Neural progenitor cell (in vitro differentiated cells): ENCODE measurements at regions not wholly inside any gene's neighbourhood (a gene's known extent, or its start where the extent isn't known, plus 50 kb on each side); places are given as distances from the start of the nearest gene placed in this dataset.

ENCODE experiments used
- DNase-seq: peaks from one replicate; pipeline ENCODE4 v3.0.0-alpha.2; 2016; ENCODE audit warnings: low spot score
- H2AFZ ChIP-seq: fragments of 200-600 bp; sonication (generic); replicated peaks from 2 replicates; pipeline ENCODE4 v1.6.1; 2016; ENCODE audit warnings: antibody characterized with exemption
- H3F3A ChIP-seq: fragments of 200-600 bp; sonication (generic); 2 replicates; pipeline ENCODE4 v1.6.1; 2016; ENCODE audit warnings: antibody characterized with exemption, low read depth
- H3K27ac ChIP-seq: fragments of 200-600 bp; sonication (generic); 2 replicates; pipeline ENCODE4 v1.5.1; 2016; ENCODE audit warnings: mild to moderate bottlenecking
- H3K27me3 ChIP-seq: fragments of 200-600 bp; sonication (generic); 2 replicates; pipeline ENCODE4 v1.6.1; 2016; ENCODE audit warnings: mild to moderate bottlenecking, moderate library complexity
- H3K36me3 ChIP-seq: fragments of 200-600 bp; sonication (generic); 2 replicates; pipeline ENCODE4 v1.5.1; 2016
- H3K4me1 ChIP-seq: fragments of 200-600 bp; sonication (generic); 2 replicates; pipeline ENCODE4 v1.6.1; 2016; ENCODE audit warnings: mixed run types
- H3K4me2 ChIP-seq: fragments of 200-600 bp; sonication (generic); 2 replicates; pipeline ENCODE4 v1.6.1; 2016
- H3K4me3 ChIP-seq: fragments of 200-600 bp; sonication (generic); 2 replicates; pipeline ENCODE4 v1.5.1; 2016
- H3K79me2 ChIP-seq: fragments of 200-600 bp; sonication (generic); 2 replicates; pipeline ENCODE4 v1.6.1; 2016; ENCODE audit warnings: low read depth
- H3K9ac ChIP-seq: fragments of 200-600 bp; sonication (generic); 2 replicates; pipeline ENCODE4 v1.6.1; 2016
- H3K9me3 ChIP-seq: fragments of 200-600 bp; sonication (generic); 2 replicates; pipeline ENCODE4 v1.5.1; 2016; ENCODE audit warnings: low read depth
- H4K20me1 ChIP-seq: fragments of 200-600 bp; sonication (generic); 2 replicates; pipeline ENCODE4 v1.6.1; 2016; ENCODE audit warnings: low read depth
- H3K27ac Mint-ChIP-seq: 3 replicates; pipeline ENCODE4 v1.8.0; 2021; ENCODE audit warnings: mixed read lengths
- H3K27me3 Mint-ChIP-seq: 2 replicates; pipeline ENCODE4 v1.8.0; 2022; ENCODE audit warnings: low read depth, mild to moderate bottlenecking, inconsistent platforms, moderate library complexity, mixed read lengths; ENCODE audit not compliant: insufficient read depth
- H3K36me3 Mint-ChIP-seq: 3 replicates; pipeline ENCODE4 v1.8.0; 2021; ENCODE audit warnings: mixed read lengths
- H3K4me1 Mint-ChIP-seq: 3 replicates; pipeline ENCODE4 v1.8.0; 2021; ENCODE audit warnings: mixed read lengths
- H3K4me3 Mint-ChIP-seq: 3 replicates; pipeline ENCODE4 v1.8.0; 2021; ENCODE audit warnings: mild to moderate bottlenecking, moderate library complexity, mixed read lengths
- H3K9me3 Mint-ChIP-seq: 3 replicates; pipeline ENCODE4 v1.8.0; 2020; ENCODE audit warnings: mixed read lengths
- EZH2 ChIP-seq: fragments of 200-600 bp; sonication (generic); IDR thresholded peaks from 2 replicates; pipeline ENCODE4 v1.6.1; 2017; ENCODE audit warnings: antibody characterized with exemption, mild to moderate bottlenecking, moderate library complexity
- EZH2phosphoT487 ChIP-seq: fragments of 200-600 bp; sonication (generic); IDR thresholded peaks from 2 replicates; pipeline ENCODE4 v1.6.1; 2017; ENCODE audit warnings: antibody characterized with exemption
- TF ChIP-seq, protein P1 (sequence below): fragments of 200-600 bp; sonication (generic); IDR thresholded peaks from 2 replicates; pipeline ENCODE4 v1.5.1; 2017; ENCODE audit warnings: antibody characterized with exemption, mild to moderate bottlenecking

GRCh38 chr2:236657801-236658200 is 88.2 kb downstream of the ACKR3 start:
- TF ChIP-seq, protein P1, sequence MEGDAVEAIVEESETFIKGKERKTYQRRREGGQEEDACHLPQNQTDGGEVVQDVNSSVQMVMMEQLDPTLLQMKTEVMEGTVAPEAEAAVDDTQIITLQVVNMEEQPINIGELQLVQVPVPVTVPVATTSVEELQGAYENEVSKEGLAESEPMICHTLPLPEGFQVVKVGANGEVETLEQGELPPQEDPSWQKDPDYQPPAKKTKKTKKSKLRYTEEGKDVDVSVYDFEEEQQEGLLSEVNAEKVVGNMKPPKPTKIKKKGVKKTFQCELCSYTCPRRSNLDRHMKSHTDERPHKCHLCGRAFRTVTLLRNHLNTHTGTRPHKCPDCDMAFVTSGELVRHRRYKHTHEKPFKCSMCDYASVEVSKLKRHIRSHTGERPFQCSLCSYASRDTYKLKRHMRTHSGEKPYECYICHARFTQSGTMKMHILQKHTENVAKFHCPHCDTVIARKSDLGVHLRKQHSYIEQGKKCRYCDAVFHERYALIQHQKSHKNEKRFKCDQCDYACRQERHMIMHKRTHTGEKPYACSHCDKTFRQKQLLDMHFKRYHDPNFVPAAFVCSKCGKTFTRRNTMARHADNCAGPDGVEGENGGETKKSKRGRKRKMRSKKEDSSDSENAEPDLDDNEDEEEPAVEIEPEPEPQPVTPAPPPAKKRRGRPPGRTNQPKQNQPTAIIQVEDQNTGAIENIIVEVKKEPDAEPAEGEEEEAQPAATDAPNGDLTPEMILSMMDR, result no peak
- TF ChIP-seq EZH2phosphoT487 (no peak), EZH2 (no peak)
- Histone ChIP-seq H3K4me3 (no peak overlapping the region), H3K4me2 (no peak overlapping the region), H2AFZ (no peak overlapping the region), H3F3A (peaks cover 12% of the 10 kb centered on the region), H3K9me3 (no peaks in the 10 kb centered on the region), H3K79me2 (no peaks in the 10 kb centered on the region), H4K20me1 (no peaks in the 10 kb centered on the region), H3K36me3 (no peaks in the 10 kb centered on the region), H3K4me1 (peaks cover 26% of the 10 kb centered on the region), H3K9ac (no peak overlapping the region), H3K27ac (no peak overlapping the region), H3K27me3 (no peaks in the 10 kb centered on the region)
- no peak for DNase-seq
- no peaks in the 10 kb centered on the region for H3K36me3 Mint-ChIP-seq
- no peaks in the 10 kb centered on the region for H3K9me3 Mint-ChIP-seq
- H3K4me1 Mint-ChIP-seq, result peaks cover 35% of the 10 kb centered on the region
- H3K4me3 Mint-ChIP-seq, result no peak overlapping the region
- no peak overlapping the region for H3K27ac Mint-ChIP-seq
- H3K27me3 Mint-ChIP-seq, result peaks cover 2% of the 10 kb centered on the region

GRCh38 chr2:236658974-236659757 is 89.5 kb downstream of the ACKR3 start:
- TF ChIP-seq, protein P1, result no peak
- TF ChIP-seq EZH2, result no peak
- TF ChIP-seq EZH2phosphoT487, result no peak
- no peak overlapping the region for H3K4me3 ChIP-seq
- no peaks in the 10 kb centered on the region for H3K9me3 Mint-ChIP-seq
- no peaks in the 10 kb centered on the region for H3K79me2 ChIP-seq
- peaks cover 26% of the 10 kb centered on the region for H3K4me1 ChIP-seq
- H3K27me3 Mint-ChIP-seq, result peaks cover 2% of the 10 kb centered on the region
- no peaks in the 10 kb centered on the region for H3K27me3 ChIP-seq
- no peak overlapping the region for H3K4me2 ChIP-seq
- H3K4me3 Mint-ChIP-seq, result no peak overlapping the region
- DNase-seq, result no peak
- no peak overlapping the region for H3K27ac ChIP-seq
- no peak overlapping the region for H3K9ac ChIP-seq
- H3K4me1 Mint-ChIP-seq, result peaks cover 37% of the 10 kb centered on the region
- H3K36me3 Mint-ChIP-seq, result no peaks in the 10 kb centered on the region
- no peaks in the 10 kb centered on the region for H4K20me1 ChIP-seq
- H3F3A ChIP-seq, result peaks cover 12% of the 10 kb centered on the region
- no peaks in the 10 kb centered on the region for H3K36me3 ChIP-seq
- no peaks in the 10 kb centered on the region for H3K9me3 ChIP-seq
- H3K27ac Mint-ChIP-seq, result no peak overlapping the region
- no peak overlapping the region for H2AFZ ChIP-seq

DNA sequence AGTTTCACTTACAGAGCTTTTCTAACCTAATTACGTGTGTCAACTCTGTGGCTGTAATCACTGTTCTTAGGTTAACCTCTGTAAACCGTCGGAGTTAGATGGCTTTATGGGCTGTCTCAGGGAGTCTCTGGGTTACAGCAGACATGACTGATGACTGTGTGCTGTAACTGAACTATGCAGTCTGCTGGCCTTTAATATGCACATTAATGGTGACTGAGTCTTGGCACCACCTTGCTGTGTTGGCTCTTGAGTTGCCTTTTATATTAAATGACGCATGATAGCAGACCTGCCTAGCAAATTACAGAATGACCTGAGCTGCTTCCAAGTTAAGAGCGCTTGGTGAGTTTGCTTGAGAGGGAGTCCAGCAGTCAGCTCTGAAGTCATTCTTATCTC is 90.1 kb downstream of the ACKR3 start:
- Mint-ChIP-seq H3K9me3 (no peaks in the 10 kb centered on the region), H3K4me1 (peaks cover 37% of the 10 kb centered on the region), H3K27ac (no peak overlapping the region), H3K27me3 (peaks cover 2% of the 10 kb centered on the region), H3K36me3 (no peaks in the 10 kb centered on the region), H3K4me3 (no peak overlapping the region)
- no peak overlapping the region for H3K4me2 ChIP-seq
- H3K36me3 ChIP-seq, result no peaks in the 10 kb centered on the region
- H4K20me1 ChIP-seq, result no peaks in the 10 kb centered on the region
- peaks cover 12% of the 10 kb centered on the region for H3F3A ChIP-seq
- H3K27me3 ChIP-seq, result no peaks in the 10 kb centered on the region
- peaks cover 26% of the 10 kb centered on the region for H3K4me1 ChIP-seq
- H3K27ac ChIP-seq, result no peak overlapping the region
- H3K4me3 ChIP-seq, result no peak overlapping the region
- no peak for DNase-seq
- H3K9ac ChIP-seq, result no peak overlapping the region
- no peak overlapping the region for H2AFZ ChIP-seq
- TF ChIP-seq, protein P1, result no peak
- no peak for TF ChIP-seq EZH2phosphoT487
- TF ChIP-seq EZH2, result no peak
- no peaks in the 10 kb centered on the region for H3K9me3 ChIP-seq
- no peaks in the 10 kb centered on the region for H3K79me2 ChIP-seq
